Prostate gland (tissue), 2 donors: ENCODE measurements at regions not wholly inside any gene's neighbourhood (a gene's known extent, or its start where the extent isn't known, plus 50 kb on each side); places are given as distances from the start of the nearest gene placed in this dataset.

Experiments
- CTCF ChIP-seq, 4 experiments: fragments of 200-600 bp in 2 of 4; fragments of 450-650 bp in 2 of 4; sonication (generic) in 2 of 4; IDR thresholded peaks; 1 replicate in 3 of 4; 2 replicates in 1 of 4; pipeline ENCODE4 v1.5.1; 2016 to 2019; ENCODE audit warnings: antibody characterized with exemption in 4 of 4, mild to moderate bottlenecking in 2 of 4, moderate library complexity in 2 of 4
- POLR2A ChIP-seq: fragments of 450-650 bp; IDR thresholded peaks from one replicate; pipeline ENCODE4 v1.6.1; 2016; ENCODE audit warnings: antibody characterized with exemption, mild to moderate bottlenecking
- POLR2AphosphoS5 ChIP-seq: sonication (generic); formaldehyde crosslinking; IDR thresholded peaks from one replicate; pipeline ENCODE4 v1.6.1; 2017; ENCODE audit warnings: antibody characterized with exemption

GRCh38 chr7:106416430-106416829, 131.6 kb upstream of the NAMPT start:
- TF ChIP-seq CTCF (IDR thresholded peaks at IDR 0.05) (no peak), POLR2A (no peak), POLR2AphosphoS5 (no peak)
